ENCODE measurements at regions not wholly inside any gene's neighbourhood (a gene's known extent, or its start where the extent isn't known, plus 50 kb on each side); places are given as distances from the start of the nearest gene placed in this dataset.

- TF ChIP-seq CTCF (conservative IDR thresholded peaks at IDR 0.05; ENCODE audit: low read depth, low read length) = peak; percentile 78
- no peak for TF ChIP-seq POLR2A (IDR thresholded peaks at IDR 0.05; ENCODE audit: low read depth, low read length)
- peak; percentile 81 for TF ChIP-seq RAD21 (IDR thresholded peaks at IDR 0.05; ENCODE audit: low read length)
- no peak for TF ChIP-seq RCOR1 (IDR thresholded peaks at IDR 0.05; ENCODE audit: insufficient replicate concordance, low read length)
- TF ChIP-seq, protein P1, sequence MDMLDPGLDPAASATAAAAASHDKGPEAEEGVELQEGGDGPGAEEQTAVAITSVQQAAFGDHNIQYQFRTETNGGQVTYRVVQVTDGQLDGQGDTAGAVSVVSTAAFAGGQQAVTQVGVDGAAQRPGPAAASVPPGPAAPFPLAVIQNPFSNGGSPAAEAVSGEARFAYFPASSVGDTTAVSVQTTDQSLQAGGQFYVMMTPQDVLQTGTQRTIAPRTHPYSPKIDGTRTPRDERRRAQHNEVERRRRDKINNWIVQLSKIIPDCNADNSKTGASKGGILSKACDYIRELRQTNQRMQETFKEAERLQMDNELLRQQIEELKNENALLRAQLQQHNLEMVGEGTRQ (IDR thresholded peaks at IDR 0.05; ENCODE audit: low read depth, low read length) = no peak
- TF ChIP-seq CEBPB (IDR thresholded peaks at IDR 0.05; ENCODE audit: low read depth, low read length) = no peak
- no peak for TF ChIP-seq RFX5 (IDR thresholded peaks at IDR 0.05; ENCODE audit: low read depth, low read length)
- TF ChIP-seq SMC3 (IDR thresholded peaks at IDR 0.05; ENCODE audit: low read depth, low read length) = peak; percentile 76
- TF ChIP-seq MAZ (IDR thresholded peaks at IDR 0.05; ENCODE audit: borderline replicate concordance, low read depth, low read length) = no peak
- TF ChIP-seq BHLHE40 (IDR thresholded peaks at IDR 0.05; ENCODE audit: low read depth, low read length) = no peak
- TF ChIP-seq MAFK (IDR thresholded peaks at IDR 0.05; ENCODE audit: low read depth, low read length) = no peak
- no peak for TF ChIP-seq CHD1 (IDR thresholded peaks at IDR 0.05; ENCODE audit: low read depth, low read length)
- TF ChIP-seq, protein P2, sequence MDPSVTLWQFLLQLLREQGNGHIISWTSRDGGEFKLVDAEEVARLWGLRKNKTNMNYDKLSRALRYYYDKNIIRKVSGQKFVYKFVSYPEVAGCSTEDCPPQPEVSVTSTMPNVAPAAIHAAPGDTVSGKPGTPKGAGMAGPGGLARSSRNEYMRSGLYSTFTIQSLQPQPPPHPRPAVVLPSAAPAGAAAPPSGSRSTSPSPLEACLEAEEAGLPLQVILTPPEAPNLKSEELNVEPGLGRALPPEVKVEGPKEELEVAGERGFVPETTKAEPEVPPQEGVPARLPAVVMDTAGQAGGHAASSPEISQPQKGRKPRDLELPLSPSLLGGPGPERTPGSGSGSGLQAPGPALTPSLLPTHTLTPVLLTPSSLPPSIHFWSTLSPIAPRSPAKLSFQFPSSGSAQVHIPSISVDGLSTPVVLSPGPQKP (IDR thresholded peaks at IDR 0.05; ENCODE audit: borderline replicate concordance, low read depth, low read length) = no peak
Measured at GRCh38 chr4:130359542-130359941, 1263.6 kb downstream of the C4orf33 start.

Data from IMR-90 (cell line).